RPMI7951 (cell line): ENCODE measurements at regions not wholly inside any gene's neighbourhood (a gene's known extent, or its start where the extent isn't known, plus 50 kb on each side); places are given as distances from the start of the nearest gene placed in this dataset.

Experiments used
- DNase-seq: peaks from one replicate; pipeline ENCODE4 v3.0.0-alpha.2; 2012; ENCODE audit warnings: low read depth

- DNase-seq: no peak
These were observed 498.9 kb upstream of the MGMT start for GRCh38 chr10:128967980-128968756.

- DNase-seq: no peak
These were observed 497.5 kb upstream of the MGMT start for GRCh38 chr10:128969551-128969950.

GRCh38 chr10:128971374-128972035 is 495.5 kb upstream of the MGMT start:
- DNase-seq: no peak

GRCh38 chr10:128972036-128972405 is 495.0 kb upstream of the MGMT start:
- DNase-seq: no peak

GRCh38 chr10:128973221-128973620 is 493.8 kb upstream of the MGMT start:
- no peak for DNase-seq

- DNase-seq: no peak
These were observed 490.2 kb upstream of the MGMT start for GRCh38 chr10:128976856-128977255.

- no peak for DNase-seq
These were observed 488.8 kb upstream of the MGMT start for GRCh38 chr10:128978211-128978610.

GRCh38 chr10:128979405-128979804 is 487.6 kb upstream of the MGMT start:
- no peak for DNase-seq

- DNase-seq: no peak
These were observed 485.8 kb upstream of the MGMT start for GRCh38 chr10:128981251-128981650.

- no peak for DNase-seq
These were observed 485.0 kb upstream of the MGMT start for GRCh38 chr10:128981881-128982615.

GRCh38 chr10:128982616-128982915 is 484.5 kb upstream of the MGMT start:
- no peak for DNase-seq

- DNase-seq: no peak
These were observed 482.0 kb upstream of the MGMT start for GRCh38 chr10:128985036-128985435.

- DNase-seq: no peak
These were observed 476.1 kb upstream of the MGMT start for GRCh38 chr10:128990986-128991385.

GRCh38 chr10:128992770-128993169 is 474.3 kb upstream of the MGMT start:
- DNase-seq: no peak

- no peak for DNase-seq
These were observed 473.6 kb upstream of the MGMT start for GRCh38 chr10:128993443-128993842.

GRCh38 chr10:128993911-128994538 is 473.0 kb upstream of the MGMT start:
- DNase-seq: no peak

- no peak for DNase-seq
These were observed 472.4 kb upstream of the MGMT start for GRCh38 chr10:128994598-128995143.

GRCh38 chr10:128995676-128996075 is 471.4 kb upstream of the MGMT start:
- no peak for DNase-seq

- DNase-seq: no peak
These were observed 470.9 kb upstream of the MGMT start for GRCh38 chr10:128996092-128996491.

GRCh38 chr10:128998101-128998805 is 468.8 kb upstream of the MGMT start:
- no peak for DNase-seq

- no peak for DNase-seq
These were observed 462.6 kb upstream of the MGMT start for GRCh38 chr10:129004398-129004797.

GRCh38 chr10:129005080-129005479 is 462.0 kb upstream of the MGMT start:
- no peak for DNase-seq
